Peyer's patch (tissue), 4 donors: ENCODE measurements at regions not wholly inside any gene's neighbourhood (a gene's known extent, or its start where the extent isn't known, plus 50 kb on each side); places are given as distances from the start of the nearest gene placed in this dataset.

Experiments
- CTCF ChIP-seq, 6 experiments: fragments of 450-650 bp in 4 of 6; fragments of 200-600 bp in 2 of 6; sonication (generic) in 1 of 6; IDR thresholded peaks; one replicate each; pipeline ENCODE4 v1.5.1; 2017 to 2019; ENCODE audit warnings: antibody characterized with exemption in 6 of 6, mild to moderate bottlenecking in 3 of 6, moderate library complexity in 1 of 6
- POLR2A ChIP-seq, 2 donors: fragments of 450-650 bp; IDR thresholded peaks; one replicate each; pipeline ENCODE4 v1.5.1; 2017; ENCODE audit warnings: antibody characterized with exemption in 2 of 2, mild to moderate bottlenecking in 2 of 2, moderate library complexity in 2 of 2

- TF ChIP-seq CTCF (IDR thresholded peaks at IDR 0.05) (no peak), POLR2A (IDR thresholded peaks at IDR 0.05) (no peak)
Observed at GRCh38 chr6:4472969-4473642, 303.1 kb upstream of the CDYL start.
